OCI-LY3 (cell line): ENCODE measurements at regions not wholly inside any gene's neighbourhood (a gene's known extent, or its start where the extent isn't known, plus 50 kb on each side); places are given as distances from the start of the nearest gene placed in this dataset.

Experiments
- H2AFZ ChIP-seq: fragments of 200-600, 300-600 bp; shearing (Covaris generic); 2 replicates; pipeline ENCODE4 v1.6.0; 2014; ENCODE audit warnings: antibody characterized with exemption, low read depth, low read length
- H3K27ac ChIP-seq: fragments of 200-600, 300-600 bp; sonication (generic); 2 replicates; pipeline ENCODE4 v1.5.1; 2014; ENCODE audit warnings: mild to moderate bottlenecking, low read length, moderate library complexity, mixed read lengths
- H3K27me3 ChIP-seq: fragments of 200-600, 300-600 bp; sonication (generic); 2 replicates; pipeline ENCODE4 v1.6.1; 2014; ENCODE audit warnings: low read depth, low read length, mixed read lengths
- H3K36me3 ChIP-seq: fragments of 200-600, 300-600 bp; sonication (generic); replicated peaks from 2 replicates; pipeline ENCODE3; 2014; ENCODE audit warnings: low read depth, low read length, mixed read lengths
- H3K4me1 ChIP-seq: fragments of 300-600, 200-600 bp; sonication (generic); 2 replicates; pipeline ENCODE4 v1.6.1; 2014; ENCODE audit warnings: low read length, mixed read lengths
- H3K4me2 ChIP-seq: fragments of 200-600, 300-600 bp; sonication (generic); 2 replicates; pipeline ENCODE4 v1.6.1; 2014; ENCODE audit warnings: low read length, mixed read lengths
- H3K4me3 ChIP-seq: fragments of 300-600, 200-600 bp; sonication (generic); 2 replicates; pipeline ENCODE4 v1.5.1; 2014; ENCODE audit warnings: antibody characterized with exemption, mild to moderate bottlenecking, low read length, moderate library complexity
- H3K79me2 ChIP-seq: fragments of 300-600, 200-600 bp; shearing (Covaris generic); 2 replicates; pipeline ENCODE4 v1.6.1; 2014; ENCODE audit warnings: mild to moderate bottlenecking, low read length, mixed read lengths
- H3K9ac ChIP-seq: fragments of 300-600, 200-600 bp; shearing (Covaris generic); 2 replicates; pipeline ENCODE4 v1.6.0; 2014; ENCODE audit warnings: mild to moderate bottlenecking, low read length, moderate library complexity
- H3K9me3 ChIP-seq: fragments of 200-600, 300-600 bp; shearing (Covaris generic); 2 replicates; pipeline ENCODE4 v1.6.1; 2014; ENCODE audit warnings: low read length, mixed read lengths; ENCODE audit not compliant: insufficient read depth
- H4K20me1 ChIP-seq: fragments of 200-600, 300-600 bp; sonication (generic); 2 replicates; pipeline ENCODE4 v1.6.1; 2016; ENCODE audit warnings: low read length, mixed read lengths; ENCODE audit not compliant: insufficient read depth
- CTCF ChIP-seq: fragments of 200-600, 300-600 bp; sonication (generic); IDR thresholded peaks from 2 replicates; pipeline ENCODE4 v1.5.1; 2014; ENCODE audit warnings: antibody characterized with exemption, low read length, low read depth
- EZH2phosphoT487 ChIP-seq: fragments of 200-600 bp; shearing (Covaris generic); IDR thresholded peaks from 2 replicates; pipeline ENCODE4 v1.6.1; 2018; ENCODE audit warnings: antibody characterized with exemption, mixed run types, low read depth

GRCh38 chr4:32172761-32173160 is 1452.6 kb downstream of the PCDH7 start:
- H3K9ac ChIP-seq = no peak overlapping the region
- H3K79me2 ChIP-seq = no peaks in the 10 kb centered on the region
- no peak for TF ChIP-seq EZH2phosphoT487
- no peak for TF ChIP-seq CTCF
- no peak overlapping the region for H2AFZ ChIP-seq
- H3K36me3 ChIP-seq = no peaks in the 10 kb centered on the region
- H3K4me3 ChIP-seq = no peak overlapping the region
- no peaks in the 10 kb centered on the region for H3K27me3 ChIP-seq
- H3K4me2 ChIP-seq = no peak overlapping the region
- no peaks in the 10 kb centered on the region for H4K20me1 ChIP-seq
- no peak overlapping the region for H3K27ac ChIP-seq
- H3K9me3 ChIP-seq = no peaks in the 10 kb centered on the region
- no peaks in the 10 kb centered on the region for H3K4me1 ChIP-seq

- H3K36me3 ChIP-seq = no peaks in the 10 kb centered on the region
- no peak overlapping the region for H3K4me2 ChIP-seq
- no peaks in the 10 kb centered on the region for H4K20me1 ChIP-seq
- TF ChIP-seq EZH2phosphoT487 = no peak
- no peak for TF ChIP-seq CTCF
- H2AFZ ChIP-seq = no peak overlapping the region
- H3K79me2 ChIP-seq = no peaks in the 10 kb centered on the region
- no peaks in the 10 kb centered on the region for H3K4me1 ChIP-seq
- no peaks in the 10 kb centered on the region for H3K9me3 ChIP-seq
- no peak overlapping the region for H3K4me3 ChIP-seq
- H3K9ac ChIP-seq = no peak overlapping the region
- no peak overlapping the region for H3K27ac ChIP-seq
- no peaks in the 10 kb centered on the region for H3K27me3 ChIP-seq
Observed at GRCh38 chr4:32180086-32180485, 1459.9 kb downstream of the PCDH7 start.

GRCh38 chr4:32184186-32184585 is 1464.0 kb downstream of the PCDH7 start:
- Histone ChIP-seq H3K9ac (no peak overlapping the region), H3K79me2 (no peaks in the 10 kb centered on the region), H2AFZ (no peak overlapping the region), H3K9me3 (no peaks in the 10 kb centered on the region), H3K27me3 (no peaks in the 10 kb centered on the region), H3K36me3 (no peaks in the 10 kb centered on the region), H3K4me3 (no peak overlapping the region), H3K27ac (no peak overlapping the region), H3K4me1 (no peaks in the 10 kb centered on the region), H4K20me1 (no peaks in the 10 kb centered on the region), H3K4me2 (no peak overlapping the region)
- no peak for TF ChIP-seq CTCF
- TF ChIP-seq EZH2phosphoT487 = no peak

GRCh38 chr4:32189130-32189529 is 1469.0 kb downstream of the PCDH7 start:
- Histone ChIP-seq H3K4me2 (no peak overlapping the region), H3K27me3 (no peaks in the 10 kb centered on the region), H3K4me1 (no peaks in the 10 kb centered on the region), H4K20me1 (no peaks in the 10 kb centered on the region), H3K9ac (no peak overlapping the region), H3K4me3 (no peak overlapping the region), H3K9me3 (no peaks in the 10 kb centered on the region; the same call in 1 of the 2 replicates), H3K36me3 (peaks cover 6% of the 10 kb centered on the region), H2AFZ (no peak overlapping the region), H3K79me2 (no peaks in the 10 kb centered on the region), H3K27ac (no peak overlapping the region)
- TF ChIP-seq CTCF = no peak
- TF ChIP-seq EZH2phosphoT487 = no peak
